Testis (tissue), 2 donors: ENCODE measurements at regions not wholly inside any gene's neighbourhood (a gene's known extent, or its start where the extent isn't known, plus 50 kb on each side); places are given as distances from the start of the nearest gene placed in this dataset.

Source experiments
- DNase-seq: peaks from one replicate; pipeline ENCODE4 v3.0.0-alpha.2; 2019
- H3K27ac ChIP-seq, 2 donors: fragments of 200-600 bp; sonication (generic); one replicate each; pipeline ENCODE4 v1.5.1; 2019
- H3K27me3 ChIP-seq: fragments of 200-600 bp; sonication (generic); one replicate; pipeline ENCODE4 v1.5.1; 2019
- H3K36me3 ChIP-seq: fragments of 200-600 bp; sonication (generic); one replicate; pipeline ENCODE4 v1.5.1; 2017; ENCODE audit warnings: low read depth; ENCODE audit errors: missing control alignments
- H3K4me1 ChIP-seq: fragments of 200-600 bp; sonication (generic); one replicate; pipeline ENCODE4 v1.5.1; 2019
- H3K4me3 ChIP-seq, 2 donors: fragments of 200-600 bp; sonication (generic); one replicate each; pipeline ENCODE4 v1.5.1; 2017 to 2019
- H3K9me3 ChIP-seq: fragments of 200-600 bp; sonication (generic); one replicate; pipeline ENCODE4 v1.5.1; 2017
- POLR2A ChIP-seq: fragments of 450-650 bp; IDR thresholded peaks from one replicate; pipeline ENCODE4 v1.6.1; 2017; ENCODE audit warnings: antibody characterized with exemption, mild to moderate bottlenecking, moderate library complexity
- WGBS, 2 donors: methylation state at CpG; one replicate each; pipeline ENCODE4 v1.1.5; 2018; 5-methylcytosine and 5-hydroxymethylcytosine counted together
- intact Hi-C: fragments of 100-400 bp; cut with DNase I; formaldehyde crosslinking; loops from one replicate; pipeline ENCODE4 v1.15.1; 2023; ENCODE audit warnings: low total_unique reads
- TF ChIP-seq, protein P1 (sequence below), 3 experiments: fragments of 450-650 bp in 2 of 3; fragments of 200-600 bp in 1 of 3; sonication (generic) in 1 of 3; IDR thresholded peaks; one replicate each; pipeline ENCODE4 v1.5.1; 2016 to 2019; ENCODE audit warnings: antibody characterized with exemption in 3 of 3, mild to moderate bottlenecking in 2 of 3, moderate library complexity in 1 of 3

- no peak for DNase-seq
- no peak overlapping the region for H3K4me3 ChIP-seq
- intact Hi-C loops = no loop called here
- WGBS, 2 donors = 71 to 77% methylated on average over 1 of the region's 1 CpG
- no peak for TF ChIP-seq POLR2A
- TF ChIP-seq, protein P1, sequence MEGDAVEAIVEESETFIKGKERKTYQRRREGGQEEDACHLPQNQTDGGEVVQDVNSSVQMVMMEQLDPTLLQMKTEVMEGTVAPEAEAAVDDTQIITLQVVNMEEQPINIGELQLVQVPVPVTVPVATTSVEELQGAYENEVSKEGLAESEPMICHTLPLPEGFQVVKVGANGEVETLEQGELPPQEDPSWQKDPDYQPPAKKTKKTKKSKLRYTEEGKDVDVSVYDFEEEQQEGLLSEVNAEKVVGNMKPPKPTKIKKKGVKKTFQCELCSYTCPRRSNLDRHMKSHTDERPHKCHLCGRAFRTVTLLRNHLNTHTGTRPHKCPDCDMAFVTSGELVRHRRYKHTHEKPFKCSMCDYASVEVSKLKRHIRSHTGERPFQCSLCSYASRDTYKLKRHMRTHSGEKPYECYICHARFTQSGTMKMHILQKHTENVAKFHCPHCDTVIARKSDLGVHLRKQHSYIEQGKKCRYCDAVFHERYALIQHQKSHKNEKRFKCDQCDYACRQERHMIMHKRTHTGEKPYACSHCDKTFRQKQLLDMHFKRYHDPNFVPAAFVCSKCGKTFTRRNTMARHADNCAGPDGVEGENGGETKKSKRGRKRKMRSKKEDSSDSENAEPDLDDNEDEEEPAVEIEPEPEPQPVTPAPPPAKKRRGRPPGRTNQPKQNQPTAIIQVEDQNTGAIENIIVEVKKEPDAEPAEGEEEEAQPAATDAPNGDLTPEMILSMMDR (IDR thresholded peaks at IDR 0.05) = no peak
- H3K27me3 ChIP-seq = no peaks in the 10 kb centered on the region
- no peaks in the 10 kb centered on the region for H3K9me3 ChIP-seq
- no peaks in the 10 kb centered on the region for H3K4me1 ChIP-seq
- H3K27ac ChIP-seq = no peak overlapping the region
- H3K36me3 ChIP-seq = no peaks in the 10 kb centered on the region
Observed at GRCh38 chr5:87152886-87153285, 114.8 kb upstream of the RASA1 start.

GRCh38 chr5:87154191-87154590 is 113.5 kb upstream of the RASA1 start:
- TF ChIP-seq POLR2A = no peak
- TF ChIP-seq, protein P1 (IDR thresholded peaks at IDR 0.05) = no peak
- Histone ChIP-seq H3K4me1 (no peaks in the 10 kb centered on the region), H3K27ac (no peak overlapping the region), H3K4me3 (no peak overlapping the region), H3K36me3 (no peaks in the 10 kb centered on the region), H3K9me3 (no peaks in the 10 kb centered on the region), H3K27me3 (no peaks in the 10 kb centered on the region)
- intact Hi-C loops = no loop called here
- 89 to 95% methylated on average over 3 of the region's 3 CpGs for WGBS, 2 donors
- DNase-seq = no peak

DNA sequence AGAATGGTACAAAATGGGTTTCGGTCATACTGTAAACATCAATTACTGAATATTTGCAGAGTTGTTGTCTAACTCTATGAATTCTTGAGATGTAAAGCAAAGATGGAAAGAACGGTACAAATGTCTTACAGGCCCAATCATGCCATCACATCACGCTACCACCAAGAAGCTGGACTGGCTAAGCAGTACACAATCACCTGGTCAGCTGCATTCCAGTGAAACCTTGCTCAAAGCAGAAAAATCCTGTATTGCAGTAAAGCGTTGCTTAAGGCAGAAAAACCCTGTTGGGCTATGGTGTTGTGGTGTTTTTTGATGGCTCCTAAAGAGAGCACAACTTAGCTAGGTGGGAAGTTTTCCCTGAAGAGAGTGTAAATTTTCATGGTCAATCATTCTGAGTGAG is 112.6 kb upstream of the RASA1 start:
- intact Hi-C loops = no loop called here

GRCh38 chr5:87156631-87157030 is 111.1 kb upstream of the RASA1 start:
- Histone ChIP-seq H3K4me1 (no peaks in the 10 kb centered on the region), H3K4me3 (no peak overlapping the region), H3K36me3 (no peaks in the 10 kb centered on the region), H3K27me3 (no peaks in the 10 kb centered on the region), H3K27ac (no peak overlapping the region), H3K9me3 (no peaks in the 10 kb centered on the region)
- WGBS, 2 donors = 67 to 70% methylated on average over 2 of the region's 2 CpGs
- DNase-seq = no peak
- no peak for TF ChIP-seq POLR2A
- TF ChIP-seq, protein P1 (IDR thresholded peaks at IDR 0.05) = no peak
- intact Hi-C loops = no loop called here

More for the DNA sequence above, 112.6 kb upstream of the RASA1 start:
- WGBS, 2 donors = 94 to 95% methylated on average over 4 of the region's 4 CpGs
- Histone ChIP-seq H3K4me1 (no peaks in the 10 kb centered on the region), H3K27me3 (no peaks in the 10 kb centered on the region), H3K27ac (no peak overlapping the region), H3K4me3 (no peak overlapping the region), H3K9me3 (no peaks in the 10 kb centered on the region), H3K36me3 (no peaks in the 10 kb centered on the region)
- DNase-seq = no peak
- TF ChIP-seq, protein P1 (IDR thresholded peaks at IDR 0.05) = no peak
- no peak for TF ChIP-seq POLR2A

- H3K36me3 ChIP-seq = no peaks in the 10 kb centered on the region
- H3K9me3 ChIP-seq = no peaks in the 10 kb centered on the region
- no peak for TF ChIP-seq POLR2A
- TF ChIP-seq, protein P1 (IDR thresholded peaks at IDR 0.05) = no peak
- H3K27ac ChIP-seq = no peak overlapping the region
- DNase-seq = no peak
- H3K4me3 ChIP-seq = no peak overlapping the region
- intact Hi-C loops = no loop called here
- no peaks in the 10 kb centered on the region for H3K27me3 ChIP-seq
- no peaks in the 10 kb centered on the region for H3K4me1 ChIP-seq
- WGBS, 2 donors = 67 to 70% methylated on average over 2 of the region's 2 CpGs
Observed at GRCh38 chr5:87164409-87164808, 103.3 kb upstream of the RASA1 start.
